HG02588 (cell line): ENCODE measurements at regions not wholly inside any gene's neighbourhood (a gene's known extent, or its start where the extent isn't known, plus 50 kb on each side); places are given as distances from the start of the nearest gene placed in this dataset.

Experiments
- ATAC-seq: cut with Tn5 transposase; IDR thresholded peaks from one replicate; pipeline ENCODE4 v1.9.1; 2021; ENCODE audit warnings: mild to moderate bottlenecking, moderate library complexity; ENCODE audit not compliant: unreplicated experiment

GRCh38 chr6:125534430-125535263 is 214.8 kb upstream of the HEY2 start:
- ATAC-seq: no peak

- no peak for ATAC-seq
Observed at GRCh38 chr6:125537090-125537489, 212.3 kb upstream of the HEY2 start.

- ATAC-seq: no peak
Observed at GRCh38 chr6:125539892-125540291, 209.5 kb upstream of the HEY2 start.

- ATAC-seq: no peak
Observed at GRCh38 chr6:125544819-125545218, 204.6 kb upstream of the HEY2 start.

- no peak for ATAC-seq
Observed at GRCh38 chr6:125546841-125547251, 202.6 kb upstream of the HEY2 start.

- ATAC-seq: no peak
Observed at GRCh38 chr6:125547381-125547780, 202.1 kb upstream of the HEY2 start.

- ATAC-seq: no peak
Observed at GRCh38 chr6:125549202-125549884, 200.1 kb upstream of the HEY2 start.

- no peak for ATAC-seq
Observed at GRCh38 chr6:125550892-125551291, 198.5 kb upstream of the HEY2 start.

GRCh38 chr6:125552819-125553218 is 196.6 kb upstream of the HEY2 start:
- ATAC-seq: no peak

GRCh38 chr6:125554456-125554855 is 195.0 kb upstream of the HEY2 start:
- no peak for ATAC-seq

- ATAC-seq: no peak
Observed at GRCh38 chr6:125558241-125558843, 191.1 kb upstream of the HEY2 start.

GRCh38 chr6:125558907-125559306 is 190.5 kb upstream of the HEY2 start:
- ATAC-seq: no peak

GRCh38 chr6:125562156-125562555 is 187.3 kb upstream of the HEY2 start:
- no peak for ATAC-seq

GRCh38 chr6:125564941-125565340 is 184.5 kb upstream of the HEY2 start:
- ATAC-seq: no peak

- ATAC-seq: no peak
Observed at GRCh38 chr6:125567407-125567806, 182.0 kb upstream of the HEY2 start.

- no peak for ATAC-seq
Observed at GRCh38 chr6:125568609-125569008, 180.8 kb upstream of the HEY2 start.

GRCh38 chr6:125570526-125570925 is 178.9 kb upstream of the HEY2 start:
- no peak for ATAC-seq

- ATAC-seq: no peak
Observed at GRCh38 chr6:125571207-125571755, 178.2 kb upstream of the HEY2 start.

GRCh38 chr6:125574604-125575003 is 174.8 kb upstream of the HEY2 start:
- ATAC-seq: no peak

- ATAC-seq: no peak
Observed at GRCh38 chr6:125577124-125577662, 172.2 kb upstream of the HEY2 start.

- no peak for ATAC-seq
Observed at GRCh38 chr6:125584468-125584939, 164.9 kb upstream of the HEY2 start.
